GM23338 (cell line): ENCODE measurements at regions not wholly inside any gene's neighbourhood (a gene's known extent, or its start where the extent isn't known, plus 50 kb on each side); places are given as distances from the start of the nearest gene placed in this dataset.
"Not testable (repeated sequence)": the region's sequence is repeated elsewhere in the genome, so short reads cannot be mapped to it uniquely, and the experiment has no call there.

Experiments used
- CREB1 ChIP-seq: fragments of 250-450 bp; sonication (Bioruptor Pico); IDR thresholded peaks from 2 replicates; pipeline ENCODE4 v1.5.0; 2020; ENCODE audit warnings: low read depth, mild to moderate bottlenecking, moderate library complexity
- EZH2phosphoT487 ChIP-seq: fragments of 200-600 bp; sonication (generic); IDR thresholded peaks from one replicate; pipeline ENCODE4 v1.8.1; 2018; ENCODE audit warnings: antibody characterized with exemption; ENCODE audit not compliant: unreplicated experiment
- TF ChIP-seq, protein P1 (sequence below), 2 experiments: fragments of 200-600 bp in 1 of 2; sonication (generic) in 1 of 2; conservative IDR thresholded peaks; 2 replicates each; pipeline versions ENCODE4 v1.5.1 to v1.6.1; 2016 to 2017; ENCODE audit warnings: antibody characterized with exemption in 2 of 2, low read depth in 2 of 2, mild to moderate bottlenecking in 2 of 2, moderate library complexity in 1 of 2
- TF ChIP-seq, protein P2 (sequence below): IDR thresholded peaks from one replicate; pipeline ENCODE4 v1.6.1; 2018; ENCODE audit warnings: antibody characterized with exemption; ENCODE audit not compliant: unreplicated experiment

DNA sequence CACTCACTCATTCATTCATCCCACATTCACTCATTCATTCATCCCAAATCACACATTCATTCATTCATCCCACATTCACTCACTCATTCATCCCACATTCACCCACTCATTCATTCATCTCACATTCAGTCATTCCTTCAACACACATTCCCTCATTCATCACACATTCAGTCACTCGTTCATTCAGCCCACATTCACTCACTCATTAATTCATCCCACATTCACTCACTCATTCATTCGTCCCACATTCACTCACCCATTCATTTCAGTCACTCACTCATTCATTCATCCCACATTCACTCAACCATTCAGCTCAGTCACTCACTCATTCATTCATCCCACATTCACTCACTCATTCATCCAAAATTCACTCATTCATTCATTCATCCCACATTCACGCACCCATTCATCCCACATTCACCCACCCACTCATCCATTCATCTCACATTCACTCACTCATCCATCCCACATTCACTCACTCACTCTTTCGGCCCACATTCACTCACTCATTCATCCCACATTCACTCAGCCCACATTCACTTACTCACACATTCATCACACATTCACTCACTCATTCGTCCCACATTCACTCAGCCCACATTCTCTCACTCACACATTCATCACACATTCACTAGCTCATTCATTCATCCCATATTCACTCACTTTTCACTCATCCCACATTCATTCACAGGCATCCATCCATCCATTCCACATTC, 5469.9 kb upstream of the TPTE start:
- TF ChIP-seq, protein P1, sequence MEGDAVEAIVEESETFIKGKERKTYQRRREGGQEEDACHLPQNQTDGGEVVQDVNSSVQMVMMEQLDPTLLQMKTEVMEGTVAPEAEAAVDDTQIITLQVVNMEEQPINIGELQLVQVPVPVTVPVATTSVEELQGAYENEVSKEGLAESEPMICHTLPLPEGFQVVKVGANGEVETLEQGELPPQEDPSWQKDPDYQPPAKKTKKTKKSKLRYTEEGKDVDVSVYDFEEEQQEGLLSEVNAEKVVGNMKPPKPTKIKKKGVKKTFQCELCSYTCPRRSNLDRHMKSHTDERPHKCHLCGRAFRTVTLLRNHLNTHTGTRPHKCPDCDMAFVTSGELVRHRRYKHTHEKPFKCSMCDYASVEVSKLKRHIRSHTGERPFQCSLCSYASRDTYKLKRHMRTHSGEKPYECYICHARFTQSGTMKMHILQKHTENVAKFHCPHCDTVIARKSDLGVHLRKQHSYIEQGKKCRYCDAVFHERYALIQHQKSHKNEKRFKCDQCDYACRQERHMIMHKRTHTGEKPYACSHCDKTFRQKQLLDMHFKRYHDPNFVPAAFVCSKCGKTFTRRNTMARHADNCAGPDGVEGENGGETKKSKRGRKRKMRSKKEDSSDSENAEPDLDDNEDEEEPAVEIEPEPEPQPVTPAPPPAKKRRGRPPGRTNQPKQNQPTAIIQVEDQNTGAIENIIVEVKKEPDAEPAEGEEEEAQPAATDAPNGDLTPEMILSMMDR (conservative IDR thresholded peaks at IDR 0.05; ENCODE audit: low read depth in 2 of 2) = not testable (repeated sequence)
- not testable (repeated sequence) for TF ChIP-seq EZH2phosphoT487; CREB1 (CRISPR knock-in tag)
- TF ChIP-seq, protein P2, sequence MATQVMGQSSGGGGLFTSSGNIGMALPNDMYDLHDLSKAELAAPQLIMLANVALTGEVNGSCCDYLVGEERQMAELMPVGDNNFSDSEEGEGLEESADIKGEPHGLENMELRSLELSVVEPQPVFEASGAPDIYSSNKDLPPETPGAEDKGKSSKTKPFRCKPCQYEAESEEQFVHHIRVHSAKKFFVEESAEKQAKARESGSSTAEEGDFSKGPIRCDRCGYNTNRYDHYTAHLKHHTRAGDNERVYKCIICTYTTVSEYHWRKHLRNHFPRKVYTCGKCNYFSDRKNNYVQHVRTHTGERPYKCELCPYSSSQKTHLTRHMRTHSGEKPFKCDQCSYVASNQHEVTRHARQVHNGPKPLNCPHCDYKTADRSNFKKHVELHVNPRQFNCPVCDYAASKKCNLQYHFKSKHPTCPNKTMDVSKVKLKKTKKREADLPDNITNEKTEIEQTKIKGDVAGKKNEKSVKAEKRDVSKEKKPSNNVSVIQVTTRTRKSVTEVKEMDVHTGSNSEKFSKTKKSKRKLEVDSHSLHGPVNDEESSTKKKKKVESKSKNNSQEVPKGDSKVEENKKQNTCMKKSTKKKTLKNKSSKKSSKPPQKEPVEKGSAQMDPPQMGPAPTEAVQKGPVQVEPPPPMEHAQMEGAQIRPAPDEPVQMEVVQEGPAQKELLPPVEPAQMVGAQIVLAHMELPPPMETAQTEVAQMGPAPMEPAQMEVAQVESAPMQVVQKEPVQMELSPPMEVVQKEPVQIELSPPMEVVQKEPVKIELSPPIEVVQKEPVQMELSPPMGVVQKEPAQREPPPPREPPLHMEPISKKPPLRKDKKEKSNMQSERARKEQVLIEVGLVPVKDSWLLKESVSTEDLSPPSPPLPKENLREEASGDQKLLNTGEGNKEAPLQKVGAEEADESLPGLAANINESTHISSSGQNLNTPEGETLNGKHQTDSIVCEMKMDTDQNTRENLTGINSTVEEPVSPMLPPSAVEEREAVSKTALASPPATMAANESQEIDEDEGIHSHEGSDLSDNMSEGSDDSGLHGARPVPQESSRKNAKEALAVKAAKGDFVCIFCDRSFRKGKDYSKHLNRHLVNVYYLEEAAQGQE = not testable (repeated sequence)
